ENCODE measurements at regions not wholly inside any gene's neighbourhood (a gene's known extent, or its start where the extent isn't known, plus 50 kb on each side); places are given as distances from the start of the nearest gene placed in this dataset.
"Not testable (repeated sequence)": the region's sequence is repeated elsewhere in the genome, so short reads cannot be mapped to it uniquely, and the experiment has no call there.

- no peak for DNase-seq
These were observed 172.4 kb upstream of the PWP1 start for GRCh38 chr12:107513184-107513583.

GRCh38 chr12:107513636-107514400 is 171.8 kb upstream of the PWP1 start:
- DNase-seq = no peak

- no peak for DNase-seq
These were observed 170.6 kb upstream of the PWP1 start for GRCh38 chr12:107514887-107515445.

- peak; percentile 49 for DNase-seq
These were observed 170.1 kb upstream of the PWP1 start for GRCh38 chr12:107515446-107515958.

GRCh38 chr12:107517816-107518215 is 167.8 kb upstream of the PWP1 start:
- DNase-seq = not testable (repeated sequence)

GRCh38 chr12:107518868-107519267 is 166.7 kb upstream of the PWP1 start:
- DNase-seq = no peak

- no peak for DNase-seq
These were observed 165.4 kb upstream of the PWP1 start for GRCh38 chr12:107519906-107520859.

GRCh38 chr12:107521826-107522355 is 163.7 kb upstream of the PWP1 start:
- no peak for DNase-seq

GRCh38 chr12:107522692-107523477 is 162.7 kb upstream of the PWP1 start:
- DNase-seq = no peak

- no peak for DNase-seq
These were observed 161.6 kb upstream of the PWP1 start for GRCh38 chr12:107523775-107524535.

- DNase-seq = no peak
These were observed 160.4 kb upstream of the PWP1 start for GRCh38 chr12:107525063-107525718.

- DNase-seq = no peak
These were observed 159.7 kb upstream of the PWP1 start for GRCh38 chr12:107525719-107526554.

- DNase-seq = no peak
These were observed 158.9 kb upstream of the PWP1 start for GRCh38 chr12:107526555-107527180.

- DNase-seq = no peak
These were observed 156.8 kb upstream of the PWP1 start for GRCh38 chr12:107528731-107529365.

GRCh38 chr12:107529991-107530390 is 155.6 kb upstream of the PWP1 start:
- DNase-seq = no peak

GRCh38 chr12:107530701-107531100 is 154.9 kb upstream of the PWP1 start:
- DNase-seq = no peak

GRCh38 chr12:107533218-107533617 is 152.4 kb upstream of the PWP1 start:
- no peak for DNase-seq

GRCh38 chr12:107536613-107537012 is 149.0 kb upstream of the PWP1 start:
- DNase-seq = no peak
